Sigmoid colon (tissue), 4 donors: ENCODE measurements at regions not wholly inside any gene's neighbourhood (a gene's known extent, or its start where the extent isn't known, plus 50 kb on each side); places are given as distances from the start of the nearest gene placed in this dataset.

ENCODE experiments used
- EP300 ChIP-seq, 4 donors: sonication (generic); formaldehyde crosslinking; IDR thresholded peaks; one replicate each; pipeline ENCODE4 v1.6.1; 2017; ENCODE audit warnings: antibody characterized with exemption in 4 of 4
- POLR2A ChIP-seq, 2 donors: fragments of 450-650 bp; IDR thresholded peaks; one replicate each; pipeline ENCODE4 v1.6.1; 2016; ENCODE audit warnings: antibody characterized with exemption in 2 of 2, mild to moderate bottlenecking in 2 of 2, moderate library complexity in 2 of 2
- POLR2AphosphoS5 ChIP-seq, 4 donors: sonication (generic); formaldehyde crosslinking; IDR thresholded peaks; one replicate each; pipeline ENCODE4 v1.6.1; 2017; ENCODE audit warnings: antibody characterized with exemption in 4 of 4
- TF ChIP-seq, protein P1 (sequence below), 4 experiments: fragments of 450-650 bp in 3 of 4; fragments of 200-600 bp in 1 of 4; IDR thresholded peaks; one replicate each; pipeline ENCODE4 v1.5.1; 2016 to 2019; ENCODE audit warnings: antibody characterized with exemption in 4 of 4, mild to moderate bottlenecking in 3 of 4, moderate library complexity in 2 of 4

GRCh38 chr4:171517883-171518282 is 295.3 kb upstream of the GALNTL6 start:
- TF ChIP-seq POLR2AphosphoS5 (IDR thresholded peaks at IDR 0.05), result no peak
- TF ChIP-seq, protein P1, sequence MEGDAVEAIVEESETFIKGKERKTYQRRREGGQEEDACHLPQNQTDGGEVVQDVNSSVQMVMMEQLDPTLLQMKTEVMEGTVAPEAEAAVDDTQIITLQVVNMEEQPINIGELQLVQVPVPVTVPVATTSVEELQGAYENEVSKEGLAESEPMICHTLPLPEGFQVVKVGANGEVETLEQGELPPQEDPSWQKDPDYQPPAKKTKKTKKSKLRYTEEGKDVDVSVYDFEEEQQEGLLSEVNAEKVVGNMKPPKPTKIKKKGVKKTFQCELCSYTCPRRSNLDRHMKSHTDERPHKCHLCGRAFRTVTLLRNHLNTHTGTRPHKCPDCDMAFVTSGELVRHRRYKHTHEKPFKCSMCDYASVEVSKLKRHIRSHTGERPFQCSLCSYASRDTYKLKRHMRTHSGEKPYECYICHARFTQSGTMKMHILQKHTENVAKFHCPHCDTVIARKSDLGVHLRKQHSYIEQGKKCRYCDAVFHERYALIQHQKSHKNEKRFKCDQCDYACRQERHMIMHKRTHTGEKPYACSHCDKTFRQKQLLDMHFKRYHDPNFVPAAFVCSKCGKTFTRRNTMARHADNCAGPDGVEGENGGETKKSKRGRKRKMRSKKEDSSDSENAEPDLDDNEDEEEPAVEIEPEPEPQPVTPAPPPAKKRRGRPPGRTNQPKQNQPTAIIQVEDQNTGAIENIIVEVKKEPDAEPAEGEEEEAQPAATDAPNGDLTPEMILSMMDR (IDR thresholded peaks at IDR 0.05), result no peak
- TF ChIP-seq POLR2A (IDR thresholded peaks at IDR 0.05), result no peak
- TF ChIP-seq EP300 (IDR thresholded peaks at IDR 0.05), result no peak
